ENCODE measurements at regions not wholly inside any gene's neighbourhood (a gene's known extent, or its start where the extent isn't known, plus 50 kb on each side); places are given as distances from the start of the nearest gene placed in this dataset.

GRCh38 chr6:163935158-163935762, 520.7 kb downstream of the QKI start:
- Histone ChIP-seq H3K36me3 (ENCODE audit: control insufficient read depth in 2 of 2, insufficient read depth in 2 of 2, low read length in 2 of 2) (no peaks in the 10 kb centered on the region), H3K9ac (ENCODE audit: low read length in 2 of 2) (no peak overlapping the region), H3K27ac (ENCODE audit: low read length) (no peak overlapping the region), H3K27me3 (ENCODE audit: control insufficient read depth in 1 of 2, insufficient read depth in 2 of 2, low read length in 2 of 2) (no peaks in the 10 kb centered on the region), H3K4me1 (ENCODE audit: control insufficient read depth, insufficient read depth, low read length) (no peaks in the 10 kb centered on the region), H3K9me3 (ENCODE audit: control insufficient read depth in 2 of 2, low read length in 2 of 2) (no peaks in the 10 kb centered on the region), H3K4me3 (ENCODE audit: low read length in 2 of 2) (no peak overlapping the region)

GRCh38 chr6:163930012-163930411, 515.5 kb downstream of the QKI start:
- Histone ChIP-seq H3K9ac (ENCODE audit: low read length in 2 of 2) (no peak overlapping the region), H3K4me1 (ENCODE audit: control insufficient read depth, insufficient read depth, low read length) (no peaks in the 10 kb centered on the region), H3K4me3 (ENCODE audit: low read length in 2 of 2) (no peak overlapping the region), H3K27me3 (ENCODE audit: control insufficient read depth in 1 of 2, insufficient read depth in 2 of 2, low read length in 2 of 2) (no peaks in the 10 kb centered on the region), H3K36me3 (ENCODE audit: control insufficient read depth in 2 of 2, insufficient read depth in 2 of 2, low read length in 2 of 2) (no peaks in the 10 kb centered on the region), H3K9me3 (ENCODE audit: control insufficient read depth in 2 of 2, low read length in 2 of 2) (no peaks in the 10 kb centered on the region), H3K27ac (ENCODE audit: low read length) (no peak overlapping the region)

DNA sequence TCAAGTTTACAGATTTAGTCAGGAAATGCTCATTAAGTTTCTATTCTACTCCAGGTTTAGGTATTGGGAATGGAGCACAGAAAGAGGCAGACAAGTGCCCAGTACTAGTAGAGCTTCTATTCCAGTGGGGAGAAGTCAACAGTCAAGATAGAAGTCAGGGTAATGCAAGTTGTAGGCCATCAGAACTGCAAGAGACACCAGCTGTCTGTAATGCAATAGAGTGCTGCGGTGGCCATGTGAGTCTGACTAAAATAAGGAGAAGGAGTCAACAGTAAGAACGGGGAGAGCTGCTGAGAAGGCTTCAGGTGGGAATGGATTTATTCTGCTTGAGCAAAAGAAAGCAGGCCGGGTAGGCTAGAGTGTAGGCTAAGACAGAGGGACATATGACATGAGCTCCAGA, 515.0 kb downstream of the QKI start:
- no peak overlapping the region for H3K27ac ChIP-seq (ENCODE audit: low read length)
- no peaks in the 10 kb centered on the region for H3K27me3 ChIP-seq (ENCODE audit: control insufficient read depth in 1 of 2, insufficient read depth in 2 of 2, low read length in 2 of 2)
- H3K4me1 ChIP-seq (ENCODE audit: control insufficient read depth, insufficient read depth, low read length) = no peaks in the 10 kb centered on the region
- no peak overlapping the region for H3K9ac ChIP-seq (ENCODE audit: low read length in 2 of 2)
- H3K9me3 ChIP-seq (ENCODE audit: control insufficient read depth in 2 of 2, low read length in 2 of 2) = no peaks in the 10 kb centered on the region
- no peaks in the 10 kb centered on the region for H3K36me3 ChIP-seq (ENCODE audit: control insufficient read depth in 2 of 2, insufficient read depth in 2 of 2, low read length in 2 of 2)
- H3K4me3 ChIP-seq (ENCODE audit: low read length in 2 of 2) = no peak overlapping the region

DNA sequence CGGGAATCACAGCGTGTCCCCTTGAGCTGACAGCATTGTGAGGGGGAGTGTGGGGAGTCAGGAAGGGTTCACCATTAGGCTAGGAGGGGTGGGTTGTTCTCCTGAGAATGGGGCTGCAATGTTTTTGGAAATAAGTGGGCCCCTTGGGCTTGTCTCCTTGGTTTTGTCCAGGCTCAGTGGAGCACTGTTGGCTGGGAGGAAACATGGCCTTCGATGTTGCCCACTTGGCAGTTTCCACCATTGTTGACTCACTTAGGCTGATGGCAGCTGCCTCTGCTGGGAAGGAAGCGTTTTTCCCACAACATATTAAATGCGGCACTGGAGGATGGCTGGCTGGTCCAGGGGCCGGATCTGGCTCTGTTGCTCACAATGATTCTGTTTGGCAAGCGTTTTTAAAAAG, 512.1 kb downstream of the QKI start:
- Histone ChIP-seq H3K9ac (ENCODE audit: low read length in 2 of 2) (no peak overlapping the region), H3K36me3 (ENCODE audit: control insufficient read depth in 2 of 2, insufficient read depth in 2 of 2, low read length in 2 of 2) (no peaks in the 10 kb centered on the region), H3K27ac (ENCODE audit: low read length) (no peak overlapping the region), H3K9me3 (ENCODE audit: control insufficient read depth in 2 of 2, low read length in 2 of 2) (no peaks in the 10 kb centered on the region), H3K4me1 (ENCODE audit: control insufficient read depth, insufficient read depth, low read length) (no peaks in the 10 kb centered on the region), H3K27me3 (ENCODE audit: control insufficient read depth in 1 of 2, insufficient read depth in 2 of 2, low read length in 2 of 2) (no peaks in the 10 kb centered on the region), H3K4me3 (ENCODE audit: low read length in 2 of 2) (no peak overlapping the region)

DNA sequence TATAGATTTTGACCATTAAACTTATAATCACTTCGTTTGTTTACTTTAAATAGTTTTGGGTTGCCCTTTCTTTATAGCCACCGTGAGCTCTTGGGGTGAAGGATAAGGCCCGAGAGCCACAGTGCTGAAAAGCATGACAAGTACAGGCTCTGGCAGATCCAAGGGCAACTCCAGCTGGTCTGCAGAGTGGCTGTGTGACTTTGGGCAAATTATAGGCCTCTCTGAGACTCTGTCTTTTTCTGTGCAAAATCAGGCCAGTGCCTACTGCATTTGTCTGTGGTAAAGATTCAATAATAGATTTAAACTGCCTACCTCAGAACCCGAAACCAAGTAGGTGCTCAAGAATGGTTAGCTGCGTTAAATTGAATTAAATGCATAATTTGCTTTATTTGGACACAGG, 511.3 kb downstream of the QKI start:
- H3K9me3 ChIP-seq (ENCODE audit: control insufficient read depth in 2 of 2, low read length in 2 of 2) = no peaks in the 10 kb centered on the region
- no peak overlapping the region for H3K4me3 ChIP-seq (ENCODE audit: low read length in 2 of 2)
- no peaks in the 10 kb centered on the region for H3K27me3 ChIP-seq (ENCODE audit: control insufficient read depth in 1 of 2, insufficient read depth in 2 of 2, low read length in 2 of 2)
- no peaks in the 10 kb centered on the region for H3K36me3 ChIP-seq (ENCODE audit: control insufficient read depth in 2 of 2, insufficient read depth in 2 of 2, low read length in 2 of 2)
- H3K4me1 ChIP-seq (ENCODE audit: control insufficient read depth, insufficient read depth, low read length) = no peaks in the 10 kb centered on the region
- H3K27ac ChIP-seq (ENCODE audit: low read length) = no peak overlapping the region
- H3K9ac ChIP-seq (ENCODE audit: low read length in 2 of 2) = no peak overlapping the region

DNA sequence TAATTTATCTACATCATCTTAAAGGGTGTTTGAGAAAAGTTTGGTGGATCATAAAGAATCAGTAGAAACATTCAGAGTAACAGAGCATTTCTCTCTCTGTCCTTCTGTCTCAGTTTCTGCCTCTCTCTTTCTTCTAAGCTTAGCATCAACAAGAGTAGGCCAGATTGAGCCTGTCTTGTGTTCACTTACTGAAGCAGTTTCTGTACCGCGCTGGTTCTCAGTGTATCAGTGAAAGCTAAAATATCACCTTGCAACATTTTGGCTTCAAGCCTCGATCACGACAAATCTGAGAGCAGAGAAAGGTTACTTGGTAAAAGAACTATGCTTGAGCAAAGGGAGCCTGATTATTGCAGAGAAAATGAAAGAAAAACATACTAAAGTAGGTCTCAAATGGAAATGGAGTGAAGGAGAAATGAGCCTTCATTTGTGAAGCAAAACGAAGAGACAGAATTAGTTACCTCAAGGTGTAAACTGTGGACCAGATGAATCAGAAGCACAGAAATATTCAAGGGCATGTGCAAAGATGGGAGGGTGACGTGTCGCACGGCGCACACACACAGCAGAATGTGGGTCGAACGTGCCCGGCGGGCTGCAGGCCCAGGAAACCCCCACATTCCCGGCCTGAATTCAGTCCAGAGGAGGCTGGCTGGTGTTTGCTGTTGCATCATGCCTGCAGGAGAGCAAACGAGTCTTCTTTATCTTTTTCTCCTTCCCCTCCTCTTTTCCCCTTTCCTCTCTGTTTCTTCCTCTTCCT, 509.3 kb downstream of the QKI start:
- Histone ChIP-seq H3K27me3 (ENCODE audit: control insufficient read depth in 1 of 2, insufficient read depth in 2 of 2, low read length in 2 of 2) (no peaks in the 10 kb centered on the region), H3K27ac (ENCODE audit: low read length) (no peak overlapping the region), H3K36me3 (ENCODE audit: control insufficient read depth in 2 of 2, insufficient read depth in 2 of 2, low read length in 2 of 2) (no peaks in the 10 kb centered on the region), H3K4me3 (ENCODE audit: low read length in 2 of 2) (no peak overlapping the region), H3K4me1 (ENCODE audit: control insufficient read depth, insufficient read depth, low read length) (no peaks in the 10 kb centered on the region), H3K9ac (ENCODE audit: low read length in 2 of 2) (no peak overlapping the region), H3K9me3 (ENCODE audit: control insufficient read depth in 2 of 2, low read length in 2 of 2) (no peaks in the 10 kb centered on the region)

- Histone ChIP-seq H3K4me1 (ENCODE audit: control insufficient read depth, insufficient read depth, low read length) (no peaks in the 10 kb centered on the region), H3K4me3 (ENCODE audit: low read length in 2 of 2) (no peak overlapping the region), H3K9ac (ENCODE audit: low read length in 2 of 2) (no peak overlapping the region)
These were observed 508.0 kb downstream of the QKI start for GRCh38 chr6:163922562-163922961.

DNA sequence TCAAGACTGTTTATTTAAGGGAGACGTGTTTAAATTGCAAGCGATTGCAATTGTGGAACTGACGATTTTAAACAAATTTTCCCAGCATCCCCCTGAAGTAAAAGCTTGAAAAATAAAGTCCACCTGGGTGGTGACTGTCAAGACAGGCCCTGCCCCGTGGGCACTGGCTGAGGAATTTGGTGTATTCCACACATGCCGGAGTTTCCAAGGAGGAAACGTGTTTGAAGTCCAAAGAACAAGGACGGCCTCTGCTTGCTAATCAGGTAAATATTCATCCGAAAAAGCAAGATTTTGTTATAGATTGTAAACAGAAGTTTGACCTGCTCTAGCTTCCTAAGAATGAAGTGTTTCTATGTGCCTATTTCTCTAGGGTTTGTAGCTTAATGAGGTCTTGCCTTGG, 505.1 kb downstream of the QKI start:
- no peak overlapping the region for H3K4me3 ChIP-seq (ENCODE audit: low read length in 2 of 2)
- H3K36me3 ChIP-seq (ENCODE audit: control insufficient read depth in 2 of 2, insufficient read depth in 2 of 2, low read length in 2 of 2) = no peaks in the 10 kb centered on the region
- no peak overlapping the region for H3K9ac ChIP-seq (ENCODE audit: low read length in 2 of 2)
- H3K4me1 ChIP-seq (ENCODE audit: control insufficient read depth, insufficient read depth, low read length) = no peaks in the 10 kb centered on the region
- no peak overlapping the region for H3K27ac ChIP-seq (ENCODE audit: low read length)
- no peaks in the 10 kb centered on the region for H3K27me3 ChIP-seq (ENCODE audit: control insufficient read depth in 1 of 2, insufficient read depth in 2 of 2, low read length in 2 of 2)
- no peaks in the 10 kb centered on the region for H3K9me3 ChIP-seq (ENCODE audit: control insufficient read depth in 2 of 2, low read length in 2 of 2)

More at GRCh38 chr6:163922562-163922961, 508.0 kb downstream of the QKI start:
- no peaks in the 10 kb centered on the region for H3K9me3 ChIP-seq (ENCODE audit: control insufficient read depth in 2 of 2, low read length in 2 of 2)
- no peaks in the 10 kb centered on the region for H3K36me3 ChIP-seq (ENCODE audit: control insufficient read depth in 2 of 2, insufficient read depth in 2 of 2, low read length in 2 of 2)
- no peaks in the 10 kb centered on the region for H3K27me3 ChIP-seq (ENCODE audit: control insufficient read depth in 1 of 2, insufficient read depth in 2 of 2, low read length in 2 of 2)
- H3K27ac ChIP-seq (ENCODE audit: low read length) = no peak overlapping the region

DNA sequence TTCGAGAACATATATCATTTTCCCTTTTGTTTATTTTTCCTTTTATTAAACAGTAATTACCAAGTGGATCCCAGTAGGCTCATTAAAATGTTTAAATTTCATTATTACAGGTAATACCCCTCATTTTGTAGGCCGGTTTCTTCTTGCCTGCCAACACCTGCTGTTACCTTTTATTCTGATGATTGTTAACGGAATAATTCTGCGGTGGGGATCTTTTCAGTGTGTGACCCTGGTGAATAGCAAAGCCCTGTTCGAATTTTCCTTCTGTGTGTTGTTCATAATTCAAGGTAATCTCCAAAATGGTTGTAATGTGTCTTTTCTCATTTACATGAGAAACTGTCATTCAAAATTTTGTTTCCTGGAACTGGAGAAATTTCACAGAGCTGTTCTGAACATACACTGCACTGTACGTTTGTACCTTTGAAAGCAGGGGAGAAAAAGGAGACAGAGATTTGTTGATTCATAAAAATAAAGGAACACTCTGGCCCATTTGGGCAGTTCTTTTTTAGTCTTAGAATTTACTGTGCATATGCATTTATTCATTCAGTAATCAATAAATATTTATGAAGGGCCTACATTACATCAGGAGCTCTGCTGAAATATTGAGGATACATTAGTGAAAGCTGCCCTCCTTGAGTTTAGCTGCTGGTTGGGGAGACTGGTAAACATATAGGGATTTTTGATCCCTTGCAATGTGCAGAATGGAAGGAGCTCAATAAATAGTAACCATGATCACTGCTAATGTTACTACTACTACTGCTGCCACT, 502.0 kb downstream of the QKI start:
- no peak overlapping the region for H3K4me3 ChIP-seq (ENCODE audit: low read length in 2 of 2)
- no peak overlapping the region for H3K9ac ChIP-seq (ENCODE audit: low read length in 2 of 2)
- no peaks in the 10 kb centered on the region for H3K9me3 ChIP-seq (ENCODE audit: control insufficient read depth in 2 of 2, low read length in 2 of 2)
- no peaks in the 10 kb centered on the region for H3K36me3 ChIP-seq (ENCODE audit: control insufficient read depth in 2 of 2, insufficient read depth in 2 of 2, low read length in 2 of 2)
- no peaks in the 10 kb centered on the region for H3K4me1 ChIP-seq (ENCODE audit: control insufficient read depth, insufficient read depth, low read length)
- no peaks in the 10 kb centered on the region for H3K27me3 ChIP-seq (ENCODE audit: control insufficient read depth in 1 of 2, insufficient read depth in 2 of 2, low read length in 2 of 2)
- no peak overlapping the region for H3K27ac ChIP-seq (ENCODE audit: low read length)

GRCh38 chr6:163915131-163915530, 500.6 kb downstream of the QKI start:
- Histone ChIP-seq H3K36me3 (ENCODE audit: control insufficient read depth in 2 of 2, insufficient read depth in 2 of 2, low read length in 2 of 2) (no peaks in the 10 kb centered on the region), H3K9me3 (ENCODE audit: control insufficient read depth in 2 of 2, low read length in 2 of 2) (no peaks in the 10 kb centered on the region), H3K4me3 (ENCODE audit: low read length in 2 of 2) (no peak overlapping the region), H3K27ac (ENCODE audit: low read length) (no peak overlapping the region), H3K27me3 (ENCODE audit: control insufficient read depth in 1 of 2, insufficient read depth in 2 of 2, low read length in 2 of 2) (no peaks in the 10 kb centered on the region), H3K4me1 (ENCODE audit: control insufficient read depth, insufficient read depth, low read length) (no peaks in the 10 kb centered on the region), H3K9ac (ENCODE audit: low read length in 2 of 2) (no peak overlapping the region)

- no peak overlapping the region for H3K27ac ChIP-seq (ENCODE audit: low read length)
- no peaks in the 10 kb centered on the region for H3K36me3 ChIP-seq (ENCODE audit: control insufficient read depth in 2 of 2, insufficient read depth in 2 of 2, low read length in 2 of 2)
- no peaks in the 10 kb centered on the region for H3K27me3 ChIP-seq (ENCODE audit: control insufficient read depth in 1 of 2, insufficient read depth in 2 of 2, low read length in 2 of 2)
- no peaks in the 10 kb centered on the region for H3K4me1 ChIP-seq (ENCODE audit: control insufficient read depth, insufficient read depth, low read length)
- no peak overlapping the region for H3K9ac ChIP-seq (ENCODE audit: low read length in 2 of 2)
- H3K4me3 ChIP-seq (ENCODE audit: low read length in 2 of 2) = no peak overlapping the region
- no peaks in the 10 kb centered on the region for H3K9me3 ChIP-seq (ENCODE audit: control insufficient read depth in 2 of 2, low read length in 2 of 2)
These were observed 498.5 kb downstream of the QKI start for GRCh38 chr6:163913045-163913444.

Measured in stomach smooth muscle (tissue), 2 donors.